Right hindlimb (tissue), 1 donor: ENCODE measurements at regions not wholly inside any gene's neighbourhood (a gene's known extent, or its start where the extent isn't known, plus 50 kb on each side); places are given as distances from the start of the nearest gene placed in this dataset.
A peak's percentile ranks its signal among the peaks of the same experiment; 100 is the strongest.

Experiments
- DNase-seq: peaks from one replicate; pipeline ENCODE4 v3.0.0-alpha.2; 2018

- DNase-seq = no peak
Measured at GRCh38 chr3:65231544-65231943, 543.7 kb upstream of the ADAMTS9 start.

DNA sequence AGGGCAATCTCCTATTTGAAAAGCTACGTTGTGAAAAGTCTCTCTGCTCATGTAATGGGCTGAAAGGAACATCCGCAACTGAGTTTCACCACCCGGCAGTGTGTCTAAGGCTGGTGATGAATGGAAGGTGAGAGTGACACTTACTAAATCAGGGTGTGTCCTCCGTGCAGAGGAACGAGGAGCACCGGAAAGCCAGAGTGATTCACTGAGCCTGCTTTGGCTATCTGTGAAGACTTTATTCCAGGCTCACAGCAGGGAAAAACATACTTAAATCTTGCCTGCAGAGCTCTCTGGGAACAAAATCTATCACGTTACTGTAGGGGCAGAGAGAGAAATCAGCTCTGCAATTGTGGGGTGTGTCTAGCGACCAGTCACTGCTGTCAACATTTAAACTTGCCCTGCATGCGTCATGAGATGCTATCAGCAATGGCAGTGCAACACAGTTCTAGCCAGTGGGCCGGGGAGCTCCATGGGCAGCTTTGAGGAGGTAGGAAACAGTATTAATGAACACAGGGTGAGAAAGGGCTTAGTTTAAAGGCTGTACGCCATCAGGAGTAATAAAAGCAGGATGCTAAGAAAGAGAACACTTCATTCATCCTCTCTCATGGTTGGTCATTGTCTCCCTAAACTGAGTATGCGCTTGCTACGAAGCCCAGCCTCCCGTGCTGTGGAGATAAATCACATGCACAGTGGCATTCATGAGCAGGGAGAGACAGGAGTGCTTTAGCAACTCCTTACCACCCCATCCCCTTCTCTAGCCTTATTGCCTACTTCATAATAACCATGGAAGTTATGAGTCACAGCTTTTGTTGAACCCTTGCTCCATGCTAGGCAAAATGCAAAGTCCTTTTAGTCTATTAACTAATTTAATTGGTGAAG, 542.7 kb upstream of the ADAMTS9 start:
- no peak for DNase-seq

DNA sequence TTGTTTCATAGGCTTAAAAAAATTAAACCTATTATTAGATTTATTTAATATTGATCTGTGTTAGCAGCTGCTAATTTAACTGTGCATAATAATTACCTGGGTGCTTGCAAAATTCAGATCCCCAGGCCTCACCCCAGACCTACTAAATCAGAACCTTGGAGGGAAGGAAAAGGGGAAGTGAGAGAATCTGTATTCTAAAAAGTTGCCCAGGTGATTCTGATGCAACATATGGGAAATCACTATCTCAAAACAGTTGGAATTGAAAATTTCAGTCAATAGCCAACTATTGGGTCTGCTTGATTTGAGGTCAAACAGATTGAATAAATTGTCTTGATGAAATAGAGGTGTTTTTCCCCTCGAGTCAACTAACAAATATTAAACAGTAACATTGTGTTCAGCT, 538.5 kb upstream of the ADAMTS9 start:
- DNase-seq = no peak

- DNase-seq = no peak
Measured at GRCh38 chr3:65210026-65210814, 522.4 kb upstream of the ADAMTS9 start.

GRCh38 chr3:65202395-65202794, 514.6 kb upstream of the ADAMTS9 start:
- no peak for DNase-seq

GRCh38 chr3:65201926-65202325, 514.1 kb upstream of the ADAMTS9 start:
- DNase-seq = no peak

DNA sequence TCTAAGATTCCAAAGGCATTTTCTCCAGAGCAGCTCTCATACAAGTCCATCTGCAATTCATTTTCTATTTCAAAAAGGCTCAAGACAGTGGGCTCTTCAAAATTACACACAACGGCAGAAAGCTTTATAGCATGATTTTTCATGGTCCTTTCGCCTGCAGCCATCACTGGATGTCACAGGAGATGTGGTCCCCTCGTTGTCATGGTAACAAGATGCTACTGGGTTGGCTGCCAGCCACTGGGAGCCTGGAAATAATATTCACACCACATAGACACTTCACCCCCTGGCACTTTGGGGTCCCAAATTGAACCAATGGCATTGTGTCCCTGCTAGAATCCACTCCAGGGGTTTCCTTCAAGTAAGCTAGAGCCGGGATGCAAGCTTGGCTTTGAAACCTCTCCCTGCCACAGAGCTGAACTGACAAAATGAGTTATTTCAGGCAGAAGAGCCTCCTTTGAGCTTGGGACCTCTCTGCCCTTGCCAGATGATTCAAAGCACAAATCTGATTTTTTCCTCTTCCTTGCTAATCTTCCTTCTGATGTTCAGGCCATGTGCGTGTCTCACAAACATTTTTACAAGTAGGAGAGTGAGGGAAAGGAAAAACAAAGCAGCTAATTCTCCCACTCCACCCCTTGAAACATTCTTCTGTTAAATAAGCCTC, 512.6 kb upstream of the ADAMTS9 start:
- no peak for DNase-seq

DNA sequence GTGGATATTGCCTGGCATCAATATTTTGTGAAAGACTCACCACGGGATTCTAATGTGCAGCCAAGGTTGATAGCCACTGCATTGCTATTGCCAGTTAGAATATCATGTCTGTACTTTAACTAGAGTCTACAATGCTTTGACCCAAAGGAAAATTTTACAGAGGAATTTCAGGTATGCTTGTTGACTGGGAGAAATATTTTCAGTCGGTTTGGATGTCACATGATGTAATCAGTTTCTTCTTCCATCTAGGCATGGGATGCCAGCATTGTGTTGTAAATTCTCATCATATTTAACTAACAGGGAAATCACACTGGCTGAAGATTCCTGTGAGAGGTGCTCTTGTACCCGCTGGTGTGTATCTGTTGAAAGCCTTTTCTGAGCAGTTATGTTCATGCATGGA, 508.9 kb upstream of the ADAMTS9 start:
- DNase-seq = no peak

GRCh38 chr3:65195211-65196006, 507.6 kb upstream of the ADAMTS9 start:
- no peak for DNase-seq

GRCh38 chr3:65194744-65195143, 506.9 kb upstream of the ADAMTS9 start:
- no peak for DNase-seq

DNA sequence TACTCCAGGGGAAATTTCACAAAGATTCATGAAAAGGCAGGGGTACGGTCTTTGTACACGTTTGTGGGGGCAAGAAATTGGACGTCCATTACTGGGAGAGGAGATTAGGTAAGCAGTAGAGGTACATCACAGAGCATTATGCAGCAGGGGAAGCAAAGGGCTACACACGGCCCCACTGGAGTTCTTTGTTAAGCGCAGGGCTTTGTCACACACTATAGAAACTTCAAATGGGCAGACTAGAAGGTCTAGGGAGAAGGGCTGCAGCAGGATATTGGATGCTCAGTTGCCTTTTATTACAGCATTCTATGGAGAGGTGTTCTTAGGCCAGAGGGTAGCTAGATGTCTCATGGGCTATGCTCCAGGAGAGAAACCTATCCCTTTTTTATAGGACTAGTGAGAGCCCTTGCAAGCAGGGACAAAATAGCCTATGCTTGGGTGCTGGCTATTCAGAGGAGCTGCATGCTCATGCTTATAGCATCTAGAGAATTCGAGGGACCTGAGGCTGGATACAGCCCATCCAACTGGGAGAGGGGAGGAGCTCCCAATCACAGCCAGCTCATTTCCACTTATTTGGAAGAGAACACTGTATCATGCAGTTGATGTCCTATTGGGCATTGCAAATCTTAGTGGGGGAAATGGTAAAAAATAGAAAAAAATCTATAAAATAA, 506.4 kb upstream of the ADAMTS9 start:
- DNase-seq = no peak

DNA sequence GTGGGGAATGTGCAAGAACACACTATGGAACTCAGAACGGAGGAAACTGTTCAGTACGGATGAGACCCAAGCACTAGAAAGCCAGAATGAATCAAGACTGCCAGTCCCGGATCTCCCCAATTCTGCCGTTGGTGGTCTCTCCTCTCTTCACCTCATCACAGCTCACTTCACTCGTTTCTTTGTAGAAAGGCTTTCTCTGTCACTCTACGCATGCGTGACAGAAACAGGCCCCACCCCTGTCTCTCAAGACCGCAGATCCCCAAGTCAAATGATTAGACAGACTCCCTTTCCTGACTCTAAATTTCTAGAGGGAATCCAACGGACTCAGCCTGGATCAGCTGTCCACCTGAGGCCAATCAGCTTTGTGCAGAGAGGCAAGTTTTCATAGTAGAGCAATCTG, 505.7 kb upstream of the ADAMTS9 start:
- DNase-seq = no peak

GRCh38 chr3:65190111-65190510, 502.3 kb upstream of the ADAMTS9 start:
- no peak for DNase-seq

DNA sequence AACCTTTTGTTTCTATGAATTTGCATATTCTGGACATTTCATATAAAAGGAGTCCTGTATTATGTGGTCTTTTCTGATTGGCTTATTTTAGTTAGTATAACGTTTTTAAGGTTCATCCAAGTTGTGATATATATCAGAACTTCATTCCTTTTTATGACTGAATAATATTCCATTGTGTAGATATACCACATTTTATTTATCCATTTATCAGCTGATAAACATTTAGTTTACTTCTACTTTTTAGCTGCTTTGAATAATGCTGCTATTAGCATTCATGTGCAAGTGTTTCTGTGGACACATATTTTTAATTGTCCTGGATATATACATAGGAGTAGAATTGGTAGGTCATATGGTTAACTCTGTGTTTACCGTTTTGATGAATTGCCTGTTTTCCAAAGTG, 498.5 kb upstream of the ADAMTS9 start:
- no peak for DNase-seq

GRCh38 chr3:65182682-65183081, 494.9 kb upstream of the ADAMTS9 start:
- DNase-seq = no peak

DNA sequence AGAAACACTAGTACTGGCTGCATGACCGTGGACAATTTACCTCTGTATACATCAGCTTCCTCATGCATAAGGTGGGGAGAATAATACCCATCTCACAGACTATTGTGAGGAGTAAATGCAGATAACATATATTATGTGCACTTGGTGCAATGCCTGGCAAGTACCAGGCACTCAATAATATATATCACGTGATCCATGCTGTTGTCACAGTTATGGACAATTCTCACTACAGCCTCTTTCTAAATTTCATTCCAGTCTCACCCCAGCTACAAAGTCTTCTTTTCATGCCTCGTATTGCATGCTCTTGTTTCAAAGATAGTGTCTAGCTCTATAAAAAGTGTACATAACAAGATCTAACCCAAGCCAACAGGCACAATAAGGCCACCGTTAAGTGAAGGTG, 494.3 kb upstream of the ADAMTS9 start:
- no peak for DNase-seq

- DNase-seq = peak; percentile 25
Measured at GRCh38 chr3:65181391-65181871, 493.6 kb upstream of the ADAMTS9 start.

- DNase-seq = no peak
Measured at GRCh38 chr3:65178703-65179102, 490.9 kb upstream of the ADAMTS9 start.

GRCh38 chr3:65177960-65178376, 490.2 kb upstream of the ADAMTS9 start:
- DNase-seq = no peak

DNA sequence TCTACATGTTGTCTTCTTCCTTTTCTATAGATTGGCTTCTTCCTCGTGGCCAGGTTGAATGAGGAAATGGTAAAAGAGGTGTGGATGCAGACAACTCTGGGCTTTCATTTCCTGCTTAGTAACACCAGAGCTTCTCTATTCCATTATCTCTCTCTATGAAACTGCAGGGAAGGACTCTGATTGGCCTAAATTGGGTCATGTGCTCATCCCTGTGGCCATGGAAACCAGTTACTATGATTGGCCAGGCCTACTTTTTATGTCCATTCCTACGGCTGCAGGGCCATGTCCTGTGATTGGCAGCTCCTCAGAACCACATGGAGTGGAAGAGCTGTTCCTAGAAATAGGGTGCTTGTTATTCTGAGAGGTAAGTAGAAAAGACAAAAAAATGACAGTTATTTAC, 486.9 kb upstream of the ADAMTS9 start:
- no peak for DNase-seq

GRCh38 chr3:65173841-65174240, 486.0 kb upstream of the ADAMTS9 start:
- no peak for DNase-seq

DNA sequence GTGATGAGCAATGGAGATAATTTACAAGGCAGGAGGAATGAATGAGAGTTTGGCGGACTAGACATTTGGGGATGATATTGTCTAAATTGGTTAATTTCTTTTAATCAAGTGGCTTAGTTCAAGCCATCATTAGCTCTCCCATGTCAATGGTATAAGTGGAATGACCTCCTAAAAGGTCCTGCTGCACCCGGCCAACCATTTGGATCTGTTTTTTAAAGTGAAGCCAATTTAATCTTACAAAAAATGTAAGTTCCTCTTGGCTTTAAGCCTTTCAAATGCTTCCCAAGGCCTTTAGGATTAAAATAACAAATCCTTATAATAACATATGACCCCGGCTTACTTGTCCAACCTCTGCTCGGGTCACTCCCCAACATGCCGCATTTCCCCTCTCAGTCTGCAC, 484.4 kb upstream of the ADAMTS9 start:
- DNase-seq = no peak
